RPMI8226 (cell line): ENCODE measurements at regions not wholly inside any gene's neighbourhood (a gene's known extent, or its start where the extent isn't known, plus 50 kb on each side); places are given as distances from the start of the nearest gene placed in this dataset.
"Not testable (repeated sequence)": the region's sequence is repeated elsewhere in the genome, so short reads cannot be mapped to it uniquely, and the experiment has no call there.

Experiments used
- DNase-seq: peaks from one replicate; pipeline ENCODE4 v3.0.0-alpha.2; 2015

GRCh38 chr6:74259981-74260380 lies 564.0 kb downstream of the CD109 start:
- no peak for DNase-seq

- no peak for DNase-seq
These were observed 560.8 kb downstream of the CD109 start for GRCh38 chr6:74256781-74257180.

- no peak for DNase-seq
These were observed 560.4 kb downstream of the CD109 start for GRCh38 chr6:74256381-74256780.

- DNase-seq = not testable (repeated sequence)
These were observed 559.0 kb downstream of the CD109 start for GRCh38 chr6:74255007-74255406.

GRCh38 chr6:74254147-74254546 lies 558.1 kb downstream of the CD109 start:
- DNase-seq = not testable (repeated sequence)

GRCh38 chr6:74253261-74253660 lies 557.3 kb downstream of the CD109 start:
- no peak for DNase-seq

- DNase-seq = no peak
These were observed 554.3 kb downstream of the CD109 start for GRCh38 chr6:74250161-74250818.

- DNase-seq = no peak
These were observed 553.7 kb downstream of the CD109 start for GRCh38 chr6:74249658-74250057.

GRCh38 chr6:74248966-74249365 lies 553.0 kb downstream of the CD109 start:
- no peak for DNase-seq

- no peak for DNase-seq
These were observed 526.8 kb downstream of the CD109 start for GRCh38 chr6:74222768-74223333.

GRCh38 chr6:74213995-74214394 lies 518.0 kb downstream of the CD109 start:
- no peak for DNase-seq

GRCh38 chr6:74208239-74208638 lies 512.2 kb downstream of the CD109 start:
- no peak for DNase-seq

GRCh38 chr6:74199215-74199915 lies 503.4 kb downstream of the CD109 start:
- no peak for DNase-seq

GRCh38 chr6:74197310-74197709 lies 501.3 kb downstream of the CD109 start:
- no peak for DNase-seq

- DNase-seq = no peak
These were observed 491.8 kb downstream of the CD109 start for GRCh38 chr6:74187811-74188210.

- DNase-seq = no peak
These were observed 487.0 kb downstream of the CD109 start for GRCh38 chr6:74182992-74183391.

- no peak for DNase-seq
These were observed 485.5 kb downstream of the CD109 start for GRCh38 chr6:74181471-74181870.

- no peak for DNase-seq
These were observed 481.5 kb downstream of the CD109 start for GRCh38 chr6:74177506-74177905.

- DNase-seq = not testable (repeated sequence)
These were observed 474.5 kb downstream of the CD109 start for GRCh38 chr6:74170550-74170949.

- DNase-seq = no peak
These were observed 474.1 kb downstream of the CD109 start for GRCh38 chr6:74170118-74170517.

GRCh38 chr6:74167976-74168375 lies 472.0 kb downstream of the CD109 start:
- no peak for DNase-seq

- no peak for DNase-seq
These were observed 471.5 kb downstream of the CD109 start for GRCh38 chr6:74167511-74167910.

- DNase-seq = no peak
These were observed 470.8 kb downstream of the CD109 start for GRCh38 chr6:74166849-74167248.

GRCh38 chr6:74161380-74161779 lies 465.4 kb downstream of the CD109 start:
- no peak for DNase-seq
